Activated T-helper 2 cell treated with anti-CD3 and anti-CD28 coated beads, Interferon-gamma antibody, Interleukin-2, Interleukin-4, amounts not matched to agents 10 μg/mL and 5 μg/mL and 100 μg/mL, durations not matched to agents 14 hours and 24 hours and 36 hours (primary cell): ENCODE measurements at regions not wholly inside any gene's neighbourhood (a gene's known extent, or its start where the extent isn't known, plus 50 kb on each side); places are given as distances from the start of the nearest gene placed in this dataset.
A peak's percentile ranks its signal among the peaks of the same experiment; 100 is the strongest.

Experiments used
- DNase-seq: peaks from one replicate; pipeline ENCODE4 v3.0.0; 2021; ENCODE audit warnings: low spot score
- H3K27ac Mint-ChIP-seq: one replicate; pipeline ENCODE4 v1.8.0; 2021; ENCODE audit warnings: mixed read lengths
- H3K27me3 Mint-ChIP-seq: one replicate; pipeline ENCODE4 v1.8.0; 2021; ENCODE audit warnings: low read depth, mixed read lengths
- H3K36me3 Mint-ChIP-seq: one replicate; pipeline ENCODE4 v1.8.0; 2021; ENCODE audit warnings: low read depth, mixed read lengths
- H3K4me1 Mint-ChIP-seq: one replicate; pipeline ENCODE4 v1.8.0; 2021; ENCODE audit warnings: low read depth, mixed read lengths
- H3K4me3 Mint-ChIP-seq: one replicate; pipeline ENCODE4 v1.8.0; 2021; ENCODE audit warnings: low read depth, mild to moderate bottlenecking, moderate library complexity, mixed read lengths
- H3K9me3 Mint-ChIP-seq: one replicate; pipeline ENCODE4 v1.8.0; 2021; ENCODE audit warnings: mixed read lengths
- intact Hi-C: fragments of 100-400 bp; cut with micrococcal nuclease; formaldehyde crosslinking; loops from one replicate; pipeline ENCODE4 v1.15.1; 2023

GRCh38 chr3:106337116-106337515 lies 468.3 kb upstream of the CBLB start:
- no peak overlapping the region for H3K4me3 Mint-ChIP-seq
- peaks cover 69% of the 10 kb centered on the region for H3K4me1 Mint-ChIP-seq
- peak overlapping the region; percentile 81 for H3K27ac Mint-ChIP-seq
- intact Hi-C loops = loop anchor here (1.0 kb wide), 3 partner anchors 137 to 510 kb away; no protein-coding TSS in a partner anchor
- peaks cover 15% of the 10 kb centered on the region for H3K9me3 Mint-ChIP-seq
- no peak for DNase-seq
- H3K36me3 Mint-ChIP-seq = peaks cover 11% of the 10 kb centered on the region
- peaks cover under 1% of the 10 kb centered on the region for H3K27me3 Mint-ChIP-seq

GRCh38 chr3:106338582-106339214 lies 469.9 kb upstream of the CBLB start:
- no peak overlapping the region for H3K4me3 Mint-ChIP-seq
- H3K4me1 Mint-ChIP-seq = peaks cover 55% of the 10 kb centered on the region
- peaks cover 11% of the 10 kb centered on the region for H3K36me3 Mint-ChIP-seq
- intact Hi-C loops = loop anchor here (1.0 kb wide), 1 partner anchor 11 kb away; no protein-coding TSS in a partner anchor
- DNase-seq = no peak
- H3K27me3 Mint-ChIP-seq = peaks cover 1% of the 10 kb centered on the region
- H3K9me3 Mint-ChIP-seq = peaks cover 15% of the 10 kb centered on the region
- peak overlapping the region; percentile 35 for H3K27ac Mint-ChIP-seq

GRCh38 chr3:106339551-106339950 lies 470.7 kb upstream of the CBLB start:
- H3K27ac Mint-ChIP-seq = peak overlapping the region; percentile 33
- intact Hi-C loops = no loop called here
- peaks cover 15% of the 10 kb centered on the region for H3K9me3 Mint-ChIP-seq
- H3K36me3 Mint-ChIP-seq = peaks cover 11% of the 10 kb centered on the region
- H3K27me3 Mint-ChIP-seq = peaks cover 1% of the 10 kb centered on the region
- H3K4me3 Mint-ChIP-seq = no peak overlapping the region
- peaks cover 49% of the 10 kb centered on the region for H3K4me1 Mint-ChIP-seq
- no peak for DNase-seq

- H3K4me3 Mint-ChIP-seq = no peak overlapping the region
- DNase-seq = no peak
- peaks cover 11% of the 10 kb centered on the region for H3K36me3 Mint-ChIP-seq
- no peak overlapping the region for H3K27ac Mint-ChIP-seq
- peaks cover 15% of the 10 kb centered on the region for H3K9me3 Mint-ChIP-seq
- peaks cover 36% of the 10 kb centered on the region for H3K4me1 Mint-ChIP-seq
- intact Hi-C loops = no loop called here
- peaks cover 1% of the 10 kb centered on the region for H3K27me3 Mint-ChIP-seq
Measured at GRCh38 chr3:106341087-106341486, 472.3 kb upstream of the CBLB start.

GRCh38 chr3:106341586-106342162 lies 472.9 kb upstream of the CBLB start:
- Mint-ChIP-seq H3K27me3 (peaks cover 1% of the 10 kb centered on the region), H3K4me3 (no peak overlapping the region), H3K27ac (no peak overlapping the region), H3K9me3 (peaks cover 10% of the 10 kb centered on the region), H3K4me1 (peaks cover 30% of the 10 kb centered on the region), H3K36me3 (peaks cover 7% of the 10 kb centered on the region)
- intact Hi-C loops = no loop called here
- DNase-seq = no peak

GRCh38 chr3:106342386-106342785 lies 473.6 kb upstream of the CBLB start:
- peaks cover 7% of the 10 kb centered on the region for H3K36me3 Mint-ChIP-seq

GRCh38 chr3:106343811-106344210 lies 475.0 kb upstream of the CBLB start:
- H3K4me3 Mint-ChIP-seq = no peak overlapping the region
- no peaks in the 10 kb centered on the region for H3K9me3 Mint-ChIP-seq
- peaks cover 1% of the 10 kb centered on the region for H3K27me3 Mint-ChIP-seq
- intact Hi-C loops = no loop called here
- H3K4me1 Mint-ChIP-seq = peaks cover 16% of the 10 kb centered on the region
- no peak for DNase-seq
- no peak overlapping the region for H3K27ac Mint-ChIP-seq
- H3K36me3 Mint-ChIP-seq = no peaks in the 10 kb centered on the region

More at GRCh38 chr3:106342386-106342785, 473.6 kb upstream of the CBLB start:
- peaks cover 10% of the 10 kb centered on the region for H3K9me3 Mint-ChIP-seq
- no peak overlapping the region for H3K27ac Mint-ChIP-seq
- peaks cover 1% of the 10 kb centered on the region for H3K27me3 Mint-ChIP-seq
- H3K4me1 Mint-ChIP-seq = peaks cover 25% of the 10 kb centered on the region
- no peak overlapping the region for H3K4me3 Mint-ChIP-seq
- intact Hi-C loops = no loop called here
- no peak for DNase-seq

GRCh38 chr3:106345353-106346027 lies 476.7 kb upstream of the CBLB start:
- Mint-ChIP-seq H3K27me3 (peaks cover 1% of the 10 kb centered on the region), H3K4me1 (peaks cover 25% of the 10 kb centered on the region), H3K36me3 (no peaks in the 10 kb centered on the region), H3K4me3 (no peak overlapping the region), H3K27ac (no peak overlapping the region), H3K9me3 (no peaks in the 10 kb centered on the region)
- no peak for DNase-seq
- intact Hi-C loops = no loop called here

- H3K4me1 Mint-ChIP-seq = peaks cover 22% of the 10 kb centered on the region
- intact Hi-C loops = no loop called here
- H3K27ac Mint-ChIP-seq = no peak overlapping the region
- peaks cover 6% of the 10 kb centered on the region for H3K9me3 Mint-ChIP-seq
- H3K27me3 Mint-ChIP-seq = no peaks in the 10 kb centered on the region
- H3K4me3 Mint-ChIP-seq = no peak overlapping the region
- no peak for DNase-seq
- H3K36me3 Mint-ChIP-seq = peaks cover 6% of the 10 kb centered on the region
Measured at GRCh38 chr3:106347350-106347749, 478.5 kb upstream of the CBLB start.

- no peak overlapping the region for H3K4me3 Mint-ChIP-seq
- H3K36me3 Mint-ChIP-seq = peaks cover 9% of the 10 kb centered on the region
- DNase-seq = no peak
- H3K27ac Mint-ChIP-seq = no peak overlapping the region
- H3K27me3 Mint-ChIP-seq = no peaks in the 10 kb centered on the region
- intact Hi-C loops = no loop called here
- peaks cover 15% of the 10 kb centered on the region for H3K9me3 Mint-ChIP-seq
- peaks cover 22% of the 10 kb centered on the region for H3K4me1 Mint-ChIP-seq
Measured at GRCh38 chr3:106348139-106348690, 479.4 kb upstream of the CBLB start.

GRCh38 chr3:106349191-106349881 lies 480.5 kb upstream of the CBLB start:
- Mint-ChIP-seq H3K4me1 (peaks cover 22% of the 10 kb centered on the region), H3K4me3 (no peak overlapping the region), H3K9me3 (peaks cover 26% of the 10 kb centered on the region), H3K36me3 (peaks cover 13% of the 10 kb centered on the region), H3K27me3 (no peaks in the 10 kb centered on the region), H3K27ac (peak overlapping the region; percentile 19)
- intact Hi-C loops = loop anchor here (1.0 kb wide), 1 partner anchor 11 kb away; no protein-coding TSS in a partner anchor
- no peak for DNase-seq

- peaks cover 22% of the 10 kb centered on the region for H3K36me3 Mint-ChIP-seq
- peaks cover 19% of the 10 kb centered on the region for H3K4me1 Mint-ChIP-seq
- DNase-seq = no peak
- H3K27me3 Mint-ChIP-seq = no peaks in the 10 kb centered on the region
- H3K9me3 Mint-ChIP-seq = peaks cover 36% of the 10 kb centered on the region
- peak overlapping the region; percentile 29 for H3K27ac Mint-ChIP-seq
- H3K4me3 Mint-ChIP-seq = no peak overlapping the region
- intact Hi-C loops = loop anchor here (1.0 kb wide), 1 partner anchor 67 kb away; no protein-coding TSS in a partner anchor
Measured at GRCh38 chr3:106355873-106356272, 487.1 kb upstream of the CBLB start.
